WTC11 (cell line): ENCODE measurements at regions not wholly inside any gene's neighbourhood (a gene's known extent, or its start where the extent isn't known, plus 50 kb on each side); places are given as distances from the start of the nearest gene placed in this dataset.

ENCODE experiments used
- ATF3 ChIP-seq: sonication (generic); formaldehyde crosslinking; conservative IDR thresholded peaks from 2 replicates; pipeline ENCODE4 v1.8.1; 2022; ENCODE audit warnings: mild to moderate bottlenecking, missing genetic modification reagents
- CTCF ChIP-seq: fragments of 200-600 bp; IDR thresholded peaks from 2 replicates; pipeline ENCODE4 v1.8.0; 2022; ENCODE audit warnings: antibody characterized with exemption
- ESRRA ChIP-seq: sonication (generic); formaldehyde crosslinking; IDR thresholded peaks from 2 replicates; pipeline ENCODE4 v1.8.1; 2022; ENCODE audit warnings: mild to moderate bottlenecking, missing genetic modification reagents, borderline replicate concordance
- ZNF416 ChIP-seq: fragments of 250-450 bp; sonication (Bioruptor Pico); IDR thresholded peaks from 2 replicates; pipeline ENCODE4 v1.9.0; 2021; ENCODE audit warnings: mild to moderate bottlenecking, inconsistent platforms

- peak; percentile 87 for TF ChIP-seq CTCF
- TF ChIP-seq ATF3 (CRISPR knock-in tag) = no peak
- TF ChIP-seq ESRRA = no peak
- no peak for TF ChIP-seq ZNF416
Observed at GRCh38 chr20:59518881-59519706, 85.2 kb upstream of the PHACTR3 start.
